ENCODE measurements at regions not wholly inside any gene's neighbourhood (a gene's known extent, or its start where the extent isn't known, plus 50 kb on each side); places are given as distances from the start of the nearest gene placed in this dataset.

DNA sequence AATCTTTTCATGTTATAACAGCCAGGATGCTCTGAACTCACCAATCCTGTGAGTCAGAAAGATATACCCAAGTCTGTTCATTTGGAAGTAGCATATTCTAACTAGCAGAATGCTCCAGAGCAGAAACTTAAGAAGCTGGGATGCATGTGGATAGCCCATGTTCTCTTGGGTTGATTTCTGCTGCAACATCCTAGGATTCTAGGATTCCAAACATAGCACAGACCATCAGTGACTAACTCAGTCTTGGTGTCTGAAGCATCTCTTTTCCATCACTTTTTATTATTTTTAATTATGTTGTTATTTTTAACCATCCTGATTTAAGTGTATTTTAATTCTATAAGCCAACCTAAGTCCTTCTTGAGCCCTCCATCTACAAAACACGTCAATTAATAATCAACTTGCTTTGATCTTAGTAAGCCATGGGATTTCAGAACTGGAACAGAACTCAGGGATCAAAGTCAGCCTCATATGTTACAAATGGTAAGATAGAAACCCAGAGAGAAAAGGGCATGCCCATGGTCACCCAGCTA, 85.4 kb downstream of the OSR1 start:
- Histone ChIP-seq H3K79me2 (no peaks in the 10 kb centered on the region), H3K9me3 (ENCODE audit: control insufficient read depth, low read length) (no peaks in the 10 kb centered on the region), H3K27me3 (ENCODE audit: control insufficient read depth, insufficient read depth, low read length) (no peaks in the 10 kb centered on the region), H3K36me3 (ENCODE audit: control insufficient read depth, insufficient read depth, low read length) (no peaks in the 10 kb centered on the region), H3K4me2 (ENCODE audit: low read length) (no peak overlapping the region), H3K4me1 (no peaks in the 10 kb centered on the region), H3K4me3 (ENCODE audit: low read depth, low read length) (no peak overlapping the region), H3K27ac (no peak overlapping the region), H2AFZ (no peak overlapping the region), H3K9ac (no peak overlapping the region)
- TF ChIP-seq CTCF (IDR thresholded peaks at IDR 0.05): no peak

DNA sequence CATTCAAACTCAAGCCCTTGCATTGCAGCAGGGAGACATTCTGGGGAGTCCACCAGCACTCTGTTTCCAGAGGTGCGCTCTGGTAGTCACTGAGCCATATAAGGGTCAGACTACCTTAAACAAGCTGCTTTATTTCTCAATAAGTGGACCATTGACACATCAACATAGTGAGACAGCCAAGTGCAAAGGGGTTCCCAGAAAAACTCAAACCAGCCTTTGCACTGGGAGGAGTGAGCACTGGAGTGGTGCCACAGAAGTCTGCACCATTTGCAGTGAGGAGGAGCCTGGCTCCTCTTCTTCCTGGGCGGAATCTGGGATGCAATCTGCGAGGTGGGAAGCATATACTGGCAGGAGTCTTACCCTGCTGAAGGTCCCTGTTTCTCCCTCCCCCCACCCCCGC, 86.4 kb downstream of the OSR1 start:
- TF ChIP-seq CTCF (IDR thresholded peaks at IDR 0.05): no peak
- Histone ChIP-seq H3K9me3 (ENCODE audit: control insufficient read depth, low read length) (no peaks in the 10 kb centered on the region), H3K4me2 (ENCODE audit: low read length) (no peak overlapping the region), H3K4me3 (ENCODE audit: low read depth, low read length) (no peak overlapping the region), H2AFZ (no peak overlapping the region), H3K36me3 (ENCODE audit: control insufficient read depth, insufficient read depth, low read length) (no peaks in the 10 kb centered on the region), H3K27me3 (ENCODE audit: control insufficient read depth, insufficient read depth, low read length) (no peaks in the 10 kb centered on the region), H3K27ac (no peak overlapping the region), H3K79me2 (no peaks in the 10 kb centered on the region), H3K9ac (no peak overlapping the region), H3K4me1 (no peaks in the 10 kb centered on the region)

DNA sequence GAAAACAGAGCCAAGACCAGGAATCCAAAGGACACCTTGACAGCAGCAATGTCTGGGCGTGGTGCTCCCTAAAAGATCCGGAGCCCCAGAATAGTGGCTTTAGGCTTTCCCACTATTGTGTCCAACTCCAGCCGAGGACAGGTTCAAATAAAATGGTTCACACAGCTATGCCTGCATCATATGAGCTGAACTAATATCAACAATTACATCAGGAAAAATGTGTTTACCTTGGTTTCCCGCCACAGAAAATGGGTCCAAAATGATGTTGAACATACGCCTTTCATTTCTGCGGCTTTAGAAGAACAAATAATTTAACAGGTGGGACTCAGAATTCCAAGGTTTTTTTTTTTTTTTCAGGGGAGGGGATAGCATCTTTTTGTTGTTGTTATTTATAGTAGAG, 93.6 kb downstream of the OSR1 start:
- no peaks in the 10 kb centered on the region for H3K4me1 ChIP-seq
- no peak overlapping the region for H3K4me3 ChIP-seq (ENCODE audit: low read depth, low read length)

DNA sequence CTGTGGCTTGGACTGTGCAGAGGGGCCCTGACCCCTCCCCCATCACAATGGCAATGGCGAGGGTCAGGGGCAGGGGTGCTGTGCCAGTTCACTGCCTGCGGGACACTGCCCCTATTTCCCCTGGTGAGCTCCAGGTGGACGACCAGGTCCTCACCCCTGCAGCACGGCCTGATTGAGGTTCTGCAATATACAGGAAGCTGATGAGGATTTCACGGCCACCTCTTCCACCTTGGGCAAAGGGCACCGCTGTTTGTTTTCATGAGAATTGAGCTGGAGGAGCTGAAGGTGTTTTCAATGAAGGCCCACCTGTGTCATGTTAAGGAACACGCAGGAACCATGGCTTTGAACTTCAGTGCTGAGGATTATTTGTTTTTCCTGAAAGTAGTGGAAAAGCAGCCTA, 96.3 kb downstream of the OSR1 start:
- TF ChIP-seq CTCF (IDR thresholded peaks at IDR 0.05): no peak
- Histone ChIP-seq H3K4me3 (ENCODE audit: low read depth, low read length) (no peak overlapping the region), H3K27me3 (ENCODE audit: control insufficient read depth, insufficient read depth, low read length) (no peaks in the 10 kb centered on the region), H2AFZ (no peak overlapping the region), H3K9ac (no peak overlapping the region), H3K36me3 (ENCODE audit: control insufficient read depth, insufficient read depth, low read length) (no peaks in the 10 kb centered on the region), H3K79me2 (no peaks in the 10 kb centered on the region), H3K4me1 (no peaks in the 10 kb centered on the region), H3K9me3 (ENCODE audit: control insufficient read depth, low read length) (no peaks in the 10 kb centered on the region), H3K27ac (no peak overlapping the region), H3K4me2 (ENCODE audit: low read length) (no peak overlapping the region)

More for the DNA sequence above, 93.6 kb downstream of the OSR1 start:
- no peak overlapping the region for H2AFZ ChIP-seq
- no peak overlapping the region for H3K4me2 ChIP-seq (ENCODE audit: low read length)
- H3K9ac ChIP-seq: no peak overlapping the region
- H3K27me3 ChIP-seq (ENCODE audit: control insufficient read depth, insufficient read depth, low read length): no peaks in the 10 kb centered on the region
- TF ChIP-seq CTCF (IDR thresholded peaks at IDR 0.05): no peak
- no peaks in the 10 kb centered on the region for H3K9me3 ChIP-seq (ENCODE audit: control insufficient read depth, low read length)
- H3K79me2 ChIP-seq: no peaks in the 10 kb centered on the region
- no peak overlapping the region for H3K27ac ChIP-seq
- no peaks in the 10 kb centered on the region for H3K36me3 ChIP-seq (ENCODE audit: control insufficient read depth, insufficient read depth, low read length)

DNA sequence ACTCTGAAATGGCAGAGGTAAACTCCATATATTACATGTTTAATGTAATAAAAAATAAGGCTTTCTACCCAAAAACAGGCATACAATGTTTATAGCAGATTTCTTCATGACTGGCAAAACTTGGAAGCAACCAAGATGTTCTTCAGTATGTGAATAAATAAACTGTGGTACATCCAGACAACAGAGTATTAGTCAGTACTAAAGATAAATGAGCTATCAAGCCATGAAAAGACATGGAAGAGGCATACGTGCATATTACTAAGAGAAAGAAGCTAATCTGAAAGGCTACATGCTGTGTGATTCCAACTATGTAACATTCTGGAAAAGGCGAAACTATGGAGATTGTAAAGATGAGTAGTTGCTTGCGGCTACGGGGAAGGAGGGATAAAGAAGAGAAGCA, 97.4 kb downstream of the OSR1 start:
- Histone ChIP-seq H3K27ac (no peak overlapping the region), H3K9me3 (ENCODE audit: control insufficient read depth, low read length) (no peaks in the 10 kb centered on the region), H3K36me3 (ENCODE audit: control insufficient read depth, insufficient read depth, low read length) (no peaks in the 10 kb centered on the region), H3K27me3 (ENCODE audit: control insufficient read depth, insufficient read depth, low read length) (no peaks in the 10 kb centered on the region), H3K4me1 (no peaks in the 10 kb centered on the region), H3K4me3 (ENCODE audit: low read depth, low read length) (no peak overlapping the region), H3K4me2 (ENCODE audit: low read length) (no peak overlapping the region), H2AFZ (no peak overlapping the region), H3K9ac (no peak overlapping the region), H3K79me2 (no peaks in the 10 kb centered on the region)
- TF ChIP-seq CTCF (IDR thresholded peaks at IDR 0.05): no peak

Measured in parathyroid adenoma (tissue), 2 donors.